ENCODE measurements at regions not wholly inside any gene's neighbourhood (a gene's known extent, or its start where the extent isn't known, plus 50 kb on each side); places are given as distances from the start of the nearest gene placed in this dataset.
A peak's percentile ranks its signal among the peaks of the same experiment; 100 is the strongest.
"Not testable (repeated sequence)": the region's sequence is repeated elsewhere in the genome, so short reads cannot be mapped to it uniquely, and the experiment has no call there.

DNA sequence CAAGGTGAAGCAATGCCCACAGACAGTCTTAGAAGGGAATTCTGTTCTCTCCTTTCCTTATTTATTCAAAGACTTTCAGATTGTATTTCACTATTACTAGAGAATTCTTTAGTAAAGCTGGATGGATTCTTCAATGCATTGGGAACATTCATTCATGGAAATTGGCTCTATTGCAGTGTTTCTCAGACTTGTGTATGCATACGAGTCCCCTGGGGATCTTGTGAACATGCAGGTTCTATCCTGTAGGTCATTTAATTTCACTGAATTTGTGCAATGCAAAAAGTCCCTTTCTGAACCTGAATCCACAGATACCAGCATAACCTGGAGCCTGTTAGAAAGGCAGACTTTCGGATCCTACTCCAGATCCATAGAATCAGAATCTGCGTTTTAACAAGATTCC lies 160.9 kb upstream of the AHI1 start:
- DNase-seq, result no peak

DNA sequence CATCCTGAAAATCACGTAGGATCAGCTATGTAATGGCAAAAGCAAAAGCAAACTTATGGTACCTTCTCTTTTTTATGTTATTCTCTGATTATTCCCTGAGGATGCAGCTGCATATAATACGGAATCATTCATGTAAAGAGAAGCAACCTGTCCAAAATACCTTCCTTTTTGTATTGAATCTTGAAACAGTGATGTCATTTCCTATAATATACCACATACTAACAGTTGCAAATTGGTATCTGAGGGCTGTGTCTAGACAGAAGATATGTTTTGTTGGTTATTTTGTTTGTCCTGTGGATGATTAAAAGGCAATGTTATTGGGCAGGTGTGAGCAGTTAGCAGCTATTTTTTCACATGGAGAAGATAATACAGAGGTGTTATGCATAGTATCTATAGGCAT lies 161.4 kb upstream of the AHI1 start:
- DNase-seq, result no peak

DNA sequence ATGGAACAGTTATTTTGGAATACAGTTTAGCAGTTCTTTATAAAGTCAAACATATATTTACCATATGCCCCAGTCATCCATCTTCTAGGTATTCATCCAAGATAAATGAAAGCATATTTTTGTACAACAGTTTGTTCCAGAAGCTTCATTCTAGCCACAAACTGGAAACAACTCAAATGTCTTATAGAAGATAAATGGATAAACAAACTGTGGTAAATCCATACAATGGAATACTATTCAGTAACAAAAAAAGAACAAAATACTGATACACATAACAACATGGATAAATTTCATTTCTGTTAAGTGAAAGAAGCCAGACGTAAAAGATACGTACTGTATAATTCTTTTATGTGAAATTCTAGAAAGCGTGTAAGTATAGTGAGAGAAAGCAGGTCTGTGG lies 167.0 kb upstream of the AHI1 start:
- no peak for DNase-seq

DNA sequence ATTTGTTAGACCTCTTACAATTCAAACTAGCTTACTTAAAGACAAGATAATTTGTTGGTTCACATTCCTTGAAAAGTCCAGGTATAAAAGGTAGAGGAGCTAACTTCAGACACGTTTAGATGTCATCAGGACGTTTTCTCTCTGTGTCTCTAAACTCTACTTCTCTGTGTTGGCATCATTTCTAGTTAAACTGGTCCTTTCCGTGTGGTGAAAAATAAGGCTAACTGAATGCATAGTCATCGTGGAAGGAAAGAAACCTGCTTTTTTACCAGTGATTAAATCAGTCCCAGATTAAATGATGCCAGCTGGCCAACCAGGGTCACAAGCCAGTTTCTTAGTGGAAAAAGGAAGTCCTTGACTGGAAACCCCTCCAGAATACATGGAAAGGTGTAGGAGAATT lies 168.4 kb upstream of the AHI1 start:
- DNase-seq, result no peak

DNA sequence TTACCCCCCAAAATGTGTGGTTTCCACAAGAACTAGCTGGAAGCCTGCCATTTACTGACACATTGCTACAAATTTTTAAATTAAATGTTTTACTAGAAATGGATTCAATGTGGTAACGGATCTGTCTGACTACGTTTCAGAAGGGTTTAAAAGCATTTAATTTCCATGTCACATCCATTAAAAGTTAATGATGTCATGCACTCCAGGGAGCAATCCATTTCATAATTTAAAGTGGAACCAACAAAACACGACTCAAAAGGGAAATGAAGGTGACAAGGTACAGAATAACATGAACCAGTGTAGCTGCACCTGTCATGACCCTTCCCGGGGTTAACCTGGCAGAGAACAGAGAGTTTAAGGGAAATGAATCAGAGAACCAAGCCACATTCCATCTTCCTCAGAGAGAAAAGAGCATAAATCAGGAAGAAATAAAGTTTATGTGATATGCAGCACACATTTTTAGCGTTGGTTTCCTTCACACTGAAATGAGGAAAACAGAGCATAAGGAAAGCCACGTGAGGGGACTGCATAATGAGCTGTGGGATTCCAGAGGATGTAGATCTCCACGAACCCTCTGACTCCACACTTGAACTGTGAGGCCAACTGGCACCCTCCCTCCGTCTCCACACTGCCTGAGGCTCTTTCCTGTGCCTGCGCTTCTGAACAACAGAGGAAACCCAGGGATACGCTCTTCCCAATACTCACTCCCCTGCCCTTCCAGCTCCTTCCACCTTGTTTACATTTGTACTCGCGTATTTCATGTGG lies 170.3 kb upstream of the AHI1 start:
- DNase-seq, result peak; percentile 81

DNA sequence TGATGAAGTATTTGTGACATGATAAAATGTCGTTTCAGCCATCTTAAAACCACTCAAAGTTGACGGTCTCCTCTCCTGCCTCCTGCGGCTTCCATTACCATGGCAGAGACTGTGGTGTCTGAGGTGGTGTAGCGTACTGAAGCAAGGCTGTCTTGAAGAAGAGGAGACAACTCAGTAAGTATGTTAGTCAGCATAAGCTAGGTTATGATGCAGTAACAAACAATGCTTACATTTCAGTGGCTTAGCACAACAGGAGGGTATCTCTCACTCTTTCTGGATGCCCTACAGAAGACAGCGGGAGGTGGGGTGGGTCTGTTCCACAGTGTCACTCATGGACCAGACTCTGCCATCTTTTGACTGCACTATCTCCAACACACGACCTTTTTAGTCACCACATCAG lies 174.7 kb upstream of the AHI1 start:
- DNase-seq, result no peak

DNA sequence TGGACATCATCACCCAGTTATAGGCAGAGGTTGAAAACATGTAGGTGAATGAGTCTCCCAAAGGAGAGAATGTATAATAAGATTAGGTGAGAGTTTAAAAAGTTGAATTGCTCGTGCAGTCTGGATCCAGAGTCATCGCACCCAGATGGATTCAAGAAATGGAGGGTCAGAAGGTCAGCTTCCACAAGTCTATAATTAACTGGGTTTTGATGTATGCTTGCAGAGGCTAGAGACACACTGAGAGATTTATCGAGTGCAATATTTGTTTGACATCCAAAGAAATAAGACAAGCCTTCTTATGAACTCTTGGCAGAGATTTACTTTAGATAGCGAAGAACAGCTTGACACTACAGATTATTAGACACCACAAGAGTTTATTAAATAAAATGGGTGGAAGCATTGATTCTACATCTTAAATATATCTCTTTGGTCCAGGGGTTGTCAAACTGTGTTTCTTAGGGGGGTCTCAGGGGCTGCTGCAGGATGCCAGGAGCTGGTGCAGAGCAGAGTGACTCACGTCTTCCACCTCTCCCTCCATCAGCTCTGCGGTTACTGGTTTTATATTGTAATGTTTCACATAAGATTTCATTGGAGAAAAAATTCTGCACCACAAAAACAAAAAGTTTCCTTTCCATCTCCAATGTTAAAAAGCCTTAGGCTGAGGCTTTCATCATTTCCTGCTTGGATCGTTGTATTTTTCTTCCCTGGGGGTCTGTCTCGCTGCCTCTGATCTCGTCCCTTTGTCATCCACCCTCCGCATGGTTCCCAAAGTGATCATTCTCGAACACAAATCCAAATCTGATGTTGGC lies 176.2 kb upstream of the AHI1 start:
- DNase-seq, result no peak

DNA sequence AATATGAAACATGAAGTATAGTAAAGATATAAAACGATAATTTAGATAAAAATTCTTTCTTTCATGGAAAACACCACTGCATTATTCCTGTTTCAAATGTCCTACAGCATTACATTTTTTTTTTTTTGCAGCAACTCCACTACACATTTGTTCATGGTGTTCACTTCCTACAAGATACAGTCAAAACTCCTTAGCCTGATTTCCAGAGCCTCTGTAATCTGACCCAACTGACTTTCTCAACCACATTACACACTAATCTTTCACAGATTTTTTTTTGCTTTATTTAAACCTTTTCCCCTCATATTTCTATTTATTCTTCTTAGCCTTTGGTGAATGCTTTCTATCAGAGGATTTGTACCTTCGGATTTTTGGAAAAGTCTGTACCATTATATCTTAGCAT lies 176.5 kb upstream of the PDE7B start:
- no peak for DNase-seq

DNA sequence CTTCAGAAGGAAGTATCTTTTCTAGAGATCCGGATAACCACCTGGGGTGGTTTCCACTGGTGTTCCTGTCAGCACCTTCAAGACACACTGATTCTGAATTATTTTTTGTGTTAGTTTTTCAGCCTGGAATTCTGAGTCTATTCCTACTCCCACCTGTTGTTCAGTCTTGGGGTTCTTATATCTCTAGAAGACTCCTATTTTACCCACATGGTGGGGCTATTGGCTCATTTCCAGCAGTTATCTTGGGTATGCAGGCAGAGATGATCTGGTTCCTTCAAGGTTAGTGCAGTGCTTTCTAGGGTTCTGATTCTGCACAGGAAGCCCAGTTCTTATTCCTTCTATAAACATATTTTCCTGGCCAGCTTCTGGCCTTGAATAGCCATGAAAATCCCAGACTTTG lies 175.6 kb upstream of the PDE7B start:
- peak; percentile 26 for DNase-seq

DNA sequence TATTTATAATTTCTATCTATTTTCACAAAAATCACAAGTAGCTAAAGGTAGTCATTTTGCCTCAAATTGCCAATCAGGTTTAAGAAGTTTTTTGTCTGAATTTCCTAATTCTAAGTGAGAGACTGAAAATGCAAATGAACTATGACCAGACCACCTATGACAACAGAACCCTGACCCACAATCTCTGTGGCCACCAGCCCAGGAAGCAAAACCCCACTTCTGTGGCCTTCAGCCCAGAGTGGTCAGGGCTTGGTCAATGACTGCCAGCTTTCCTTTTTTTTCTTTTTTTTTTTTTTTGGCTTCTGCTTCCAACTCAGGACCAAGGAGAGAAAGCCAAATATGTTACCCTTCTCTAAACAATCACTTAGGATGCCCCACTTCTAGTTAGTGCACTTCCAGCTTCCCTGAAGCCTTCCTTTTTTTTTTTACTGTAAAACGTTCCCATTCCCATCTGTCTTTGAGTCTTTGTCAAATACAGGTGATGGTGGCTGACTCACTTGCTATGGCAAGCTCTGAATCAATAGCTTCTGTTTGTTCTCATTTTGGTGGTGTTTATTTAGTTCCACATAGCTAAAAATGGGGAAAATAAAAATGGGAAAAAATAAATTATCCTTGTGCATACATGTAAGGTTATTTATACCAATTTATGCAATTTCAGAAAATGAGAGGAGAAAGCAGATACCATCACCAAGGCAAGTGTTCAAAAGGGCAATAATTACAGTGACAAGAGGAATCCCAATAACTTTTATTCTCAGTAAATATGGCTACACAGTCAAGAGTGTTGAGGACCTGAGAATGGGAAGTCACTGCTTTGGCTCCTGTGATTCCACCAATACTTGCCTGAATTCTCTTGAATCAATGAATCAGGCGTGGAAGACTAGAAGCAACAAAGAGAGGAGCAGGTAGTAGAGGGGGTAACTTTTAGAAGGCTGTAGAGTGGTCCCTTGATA lies 170.3 kb upstream of the PDE7B start:
- no peak for DNase-seq

DNA sequence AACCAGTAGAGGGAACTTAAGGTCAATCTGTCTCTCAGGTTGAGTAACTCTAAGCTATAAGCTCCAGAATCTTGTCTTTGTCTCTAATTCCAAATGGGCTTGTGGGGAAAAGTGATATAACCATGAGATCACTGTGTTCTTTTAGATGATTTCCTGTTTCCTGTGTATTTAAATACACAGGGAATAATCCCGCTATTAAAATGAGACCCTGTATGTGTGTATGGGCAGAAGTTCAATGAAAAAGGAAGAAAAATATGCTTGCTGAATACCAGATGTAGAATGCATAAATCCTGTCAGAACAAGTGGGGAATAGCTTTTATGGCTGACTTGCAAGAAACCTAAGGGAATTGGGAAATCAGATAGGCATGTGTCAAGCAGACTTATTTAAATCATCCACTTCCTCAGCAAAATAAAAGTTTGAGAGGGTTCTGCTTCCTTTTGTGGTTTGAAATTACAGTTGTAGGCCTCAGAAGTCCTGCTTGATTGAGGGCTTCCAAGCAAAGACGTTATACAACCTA lies 164.7 kb upstream of the PDE7B start:
- no peak for DNase-seq

DNA sequence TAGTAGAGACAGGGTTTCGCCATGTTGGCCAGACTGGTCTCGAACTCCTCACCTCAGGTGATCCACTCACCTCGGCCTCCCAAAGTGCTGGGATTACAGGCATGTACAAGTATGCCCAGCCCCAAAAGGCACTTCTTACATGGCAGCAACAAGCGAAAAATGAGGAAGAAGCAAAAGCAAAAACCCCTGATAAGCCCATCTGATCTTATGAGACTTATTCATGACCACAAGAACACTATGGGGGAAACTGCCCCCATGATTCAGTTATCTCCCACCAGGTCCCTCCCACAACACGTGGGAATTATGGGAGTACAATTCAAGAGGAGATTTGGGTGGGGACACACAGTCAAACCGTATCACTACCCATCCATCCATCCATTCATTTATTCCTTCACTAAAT lies 163.0 kb upstream of the PDE7B start:
- DNase-seq, result not testable (repeated sequence)

DNA sequence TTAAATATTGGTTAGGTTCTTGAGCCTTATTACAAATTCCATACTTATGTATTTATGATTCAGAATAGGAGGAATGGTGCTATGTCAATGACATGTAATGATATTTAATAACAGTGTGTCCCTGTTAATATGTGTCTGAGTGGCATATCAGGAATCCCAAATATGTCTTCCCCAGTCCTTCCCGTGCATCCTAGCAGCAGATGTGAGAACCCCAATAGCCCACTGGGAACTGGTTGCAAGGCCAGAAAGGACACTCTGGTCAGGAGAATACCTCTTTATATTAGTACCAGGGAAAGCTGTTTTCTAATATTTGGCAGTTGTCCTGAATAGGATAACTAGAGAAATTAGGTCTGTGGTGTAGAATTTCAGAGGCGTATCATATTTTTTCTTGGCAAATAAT lies 159.1 kb upstream of the PDE7B start:
- DNase-seq, result no peak

DNA sequence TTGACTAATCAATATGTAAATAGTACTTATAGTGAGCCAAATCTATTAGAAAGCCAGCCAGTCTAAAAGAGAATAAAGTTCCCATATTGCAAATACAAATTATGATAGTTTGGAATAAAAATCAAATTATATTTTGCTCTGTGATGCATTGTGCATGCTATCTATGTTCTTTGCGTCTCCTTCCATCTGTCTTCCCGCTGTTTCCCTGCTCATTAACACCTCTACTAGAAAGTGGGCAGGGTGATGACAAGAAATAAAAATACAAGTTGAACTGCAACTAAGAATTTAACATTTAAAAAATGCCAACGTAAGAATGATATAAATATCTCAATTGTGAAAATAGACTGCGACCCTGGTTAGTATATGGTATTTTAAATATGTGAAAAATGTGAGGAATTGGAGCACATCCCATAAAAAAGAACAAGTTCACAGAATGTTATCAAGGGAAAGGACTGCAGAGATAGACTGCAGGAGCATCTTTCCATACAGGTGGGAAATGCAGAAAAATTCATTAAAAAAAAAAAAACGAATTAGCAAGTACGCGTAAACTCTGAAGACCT lies 157.6 kb upstream of the PDE7B start:
- no peak for DNase-seq

DNA sequence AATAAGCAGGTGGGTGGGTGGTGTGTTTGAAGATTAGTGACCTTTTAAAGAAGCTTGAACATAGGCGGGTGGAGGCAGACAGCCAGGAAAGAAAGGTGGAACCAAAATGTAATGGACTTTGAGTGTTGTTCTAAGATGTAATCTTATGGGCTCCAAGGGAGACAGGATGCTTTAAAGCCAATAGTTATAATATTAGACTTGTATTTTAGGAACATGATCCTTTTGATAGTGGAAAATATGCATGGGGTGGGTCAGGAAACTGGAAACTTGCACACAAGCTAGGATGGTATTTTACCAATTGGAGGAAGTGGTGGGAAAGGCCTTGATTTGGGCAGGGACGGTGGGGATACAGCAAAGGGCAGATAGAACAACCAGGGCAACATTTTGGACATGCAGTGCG lies 151.8 kb upstream of the PDE7B start:
- no peak for DNase-seq

DNA sequence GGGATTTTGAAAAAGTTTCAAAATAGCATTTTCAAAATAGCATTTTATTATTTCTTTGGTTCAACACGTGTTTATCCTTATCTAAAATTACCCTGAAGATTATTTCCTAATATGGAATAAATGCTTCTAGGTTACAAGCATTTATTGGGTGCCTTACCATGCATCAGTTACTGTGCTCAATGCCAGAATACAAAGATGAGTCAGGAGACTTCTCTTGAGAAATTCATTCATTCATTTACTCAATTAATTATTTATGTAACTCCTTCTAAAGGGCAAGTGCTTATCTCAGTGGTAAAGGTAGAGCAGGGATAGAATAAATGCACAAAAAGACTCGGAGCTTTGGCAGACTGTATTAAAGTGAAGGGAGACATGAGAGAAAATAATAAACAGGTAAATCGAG lies 150.1 kb upstream of the PDE7B start:
- no peak for DNase-seq

DNA sequence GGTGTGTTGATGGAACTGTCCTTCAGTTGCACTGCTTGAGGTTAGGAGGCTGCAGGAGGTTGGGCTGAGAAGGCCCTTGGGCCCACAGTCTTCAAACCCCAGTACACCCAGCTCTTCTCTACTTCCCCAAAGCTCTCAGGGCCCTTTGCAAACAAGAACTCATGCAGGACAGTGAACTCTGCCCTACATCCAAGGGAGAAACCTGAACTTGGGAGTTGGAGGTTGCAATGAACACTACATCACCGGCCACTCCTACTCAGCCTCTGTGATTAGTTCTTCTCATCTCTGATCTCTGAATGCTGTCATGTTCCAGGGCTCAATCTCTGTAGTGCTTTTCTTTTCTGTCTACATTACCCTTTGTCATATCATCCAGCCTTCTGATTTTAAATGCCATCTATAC lies 148.5 kb upstream of the PDE7B start:
- no peak for DNase-seq

DNA sequence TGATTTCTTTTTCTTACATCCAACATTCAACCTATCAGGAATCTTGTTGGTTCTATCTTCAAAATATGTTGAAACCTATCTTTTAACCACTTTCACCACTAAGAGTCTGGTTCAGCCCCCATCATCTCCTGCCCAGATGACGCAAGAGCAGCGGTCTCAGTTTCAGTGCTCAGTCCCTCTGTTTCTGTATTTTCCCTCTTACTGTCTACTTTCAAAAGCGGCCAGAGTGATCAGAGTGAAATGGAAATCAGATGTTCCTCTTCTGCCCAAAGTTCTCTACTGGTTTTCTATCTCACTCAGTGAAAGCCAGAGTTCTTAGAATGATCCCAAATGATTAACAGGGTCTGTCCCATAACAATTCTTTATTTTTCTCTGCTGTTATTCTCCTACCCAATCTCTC lies 147.9 kb upstream of the PDE7B start:
- DNase-seq, result no peak

DNA sequence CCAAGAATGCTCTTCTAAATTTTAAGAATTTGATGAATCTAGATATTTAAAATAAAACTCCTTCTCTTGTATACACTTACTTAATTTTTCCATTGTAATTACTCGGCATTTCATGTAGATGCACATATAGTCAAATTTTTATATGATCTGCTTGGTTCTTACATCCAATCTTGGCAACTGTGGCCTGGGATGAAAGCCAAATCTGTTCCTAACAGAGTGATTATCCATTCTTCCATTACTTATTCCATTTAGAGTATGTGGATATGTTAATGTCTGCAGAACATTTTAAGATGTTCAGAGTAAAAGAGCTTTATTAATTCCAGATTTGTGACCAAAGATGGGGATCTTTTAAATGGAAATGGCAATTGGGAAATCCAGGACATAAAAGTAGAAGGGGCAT lies 144.1 kb upstream of the PDE7B start:
- DNase-seq, result no peak

DNA sequence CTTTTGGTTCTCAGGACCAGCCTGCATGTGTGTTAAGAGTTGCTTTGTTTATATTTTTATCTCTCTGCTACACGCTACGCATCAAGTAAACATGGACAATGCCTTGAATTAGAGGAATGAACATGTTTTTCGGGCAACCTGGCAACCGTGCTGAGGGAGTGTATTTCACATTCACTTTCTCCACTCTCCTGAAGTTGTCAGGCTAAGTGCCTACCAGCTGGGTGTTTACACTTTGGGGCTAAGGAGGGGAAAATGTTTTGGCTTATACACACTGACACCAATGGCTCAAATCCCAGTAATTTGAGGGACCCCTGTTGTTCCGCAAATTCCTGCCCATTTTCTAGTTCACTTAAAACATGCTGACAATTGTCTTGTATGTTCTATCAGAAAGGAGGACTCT lies 141.5 kb upstream of the PDE7B start:
- DNase-seq, result no peak

DNA sequence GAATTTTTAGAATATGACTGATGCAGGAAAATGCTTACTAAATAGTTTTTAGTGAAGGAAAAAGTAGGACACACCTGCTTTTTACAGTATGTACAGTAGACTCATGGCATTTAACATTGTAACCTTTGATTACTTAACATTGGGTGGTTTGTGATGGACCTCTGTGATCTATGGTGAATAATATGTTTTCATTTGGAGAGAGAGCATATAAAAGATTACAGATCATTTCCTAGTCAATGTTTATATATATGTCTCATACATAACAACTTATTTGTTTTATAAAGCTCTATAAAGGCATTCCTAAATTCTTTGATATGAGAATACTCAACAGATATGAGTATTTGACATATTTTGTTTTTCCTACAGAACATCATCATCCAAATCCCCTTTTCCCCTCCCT lies 129.3 kb upstream of the PDE7B start:
- DNase-seq, result no peak

DNA sequence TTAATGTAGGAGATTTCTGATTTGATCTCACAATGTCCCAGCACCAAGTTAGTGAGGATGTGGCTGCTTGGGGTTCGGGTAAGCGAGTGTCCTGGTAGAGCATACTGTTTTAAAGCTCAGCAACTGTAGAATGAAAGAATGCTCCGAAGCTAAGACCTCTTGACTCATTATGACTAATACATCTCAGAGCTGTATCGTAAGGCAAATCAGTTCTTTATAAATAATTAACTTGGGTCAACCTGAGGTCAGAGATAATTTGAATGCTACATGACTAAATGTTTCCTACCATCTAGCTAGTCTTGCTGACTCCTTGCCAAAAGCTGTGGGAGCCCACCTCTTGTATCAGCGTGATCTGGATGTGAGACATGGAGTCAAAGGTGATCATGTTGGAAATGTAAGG lies 128.8 kb upstream of the PDE7B start:
- DNase-seq, result no peak

DNA sequence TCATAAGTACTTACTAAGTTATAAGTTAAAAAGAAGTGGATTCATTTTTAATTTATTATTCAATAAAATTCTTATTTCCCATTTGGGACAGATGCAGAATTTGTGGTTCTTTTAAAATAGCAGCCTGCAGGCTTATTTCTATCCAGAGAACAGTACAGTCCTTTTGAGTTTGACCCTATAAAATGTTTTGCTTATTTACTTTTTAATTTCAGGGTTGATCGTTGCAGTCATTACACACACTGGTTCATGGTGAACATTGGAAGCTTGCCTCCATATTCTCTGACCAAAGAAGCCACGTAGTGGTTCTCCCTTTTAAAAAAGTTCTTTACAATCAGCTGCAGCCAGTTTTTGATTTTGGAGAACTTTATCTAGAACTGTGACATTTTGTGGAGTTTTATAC lies 122.9 kb upstream of the PDE7B start:
- no peak for DNase-seq
